Endothelial cell of umbilical vein (primary cell): ENCODE measurements at regions not wholly inside any gene's neighbourhood (a gene's known extent, or its start where the extent isn't known, plus 50 kb on each side); places are given as distances from the start of the nearest gene placed in this dataset.

Experiments used
- BruUV-seq: library from RNA; stranded (reverse); fragments of 400-500 nt; replicated peaks from 2 replicates; lab custom pipeline; 2021; lab: Mats Ljungman, UMichigan
- CTCF ChIA-PET: fragments of 300-600, 350-600 bp; sonication (Branson Sonifier 250); formaldehyde crosslinking; loops from one replicate; lab custom pipeline; 2021; ENCODE audit warnings: antibody characterized with exemption, inconsistent platforms; lab: Charles Lee
- POLR2A ChIA-PET: fragments of 300-600, 350-600 bp; sonication (Branson Sonifier 250); formaldehyde crosslinking; loops from one replicate; lab custom pipeline; 2021; ENCODE audit warnings: antibody characterized with exemption, inconsistent platforms; lab: Charles Lee
- DNase-seq: peaks from one replicate; pipeline ENCODE4 v3.0.0-alpha.2; 2011; ENCODE audit warnings: low read depth, low spot score
- FAIRE-seq: peaks from 2 replicates; lab custom pipeline; 2011; peaks lifted over from hg19 to GRCh38; lab: Jason Lieb, UNC
- H2AFZ ChIP-seq: 2 replicates; pipeline ENCODE4 v1.6.0; 2012; ENCODE audit warnings: low read depth, low read length, control low read depth, inconsistent platforms
- H3K27ac ChIP-seq: 2 replicates; pipeline ENCODE4 v1.5.1; 2011; ENCODE audit warnings: low read depth, mild to moderate bottlenecking, control low read depth, low read length, moderate library complexity; ENCODE audit not compliant: insufficient read depth
- H3K27me3 ChIP-seq, 2 experiments: 2 replicates each; pipeline versions ENCODE4 v1.6.0 to v1.6.1; 2011; ENCODE audit warnings: low read length in 2 of 2, mixed read lengths in 1 of 2; ENCODE audit not compliant: control insufficient read depth in 2 of 2, insufficient read depth in 2 of 2
- H3K36me3 ChIP-seq, 2 experiments: 2 replicates in 1 of 2; 3 replicates in 1 of 2; pipeline ENCODE4 v1.5.1; 2011; ENCODE audit warnings: low read length in 2 of 2, mild to moderate bottlenecking in 1 of 2, moderate library complexity in 1 of 2; ENCODE audit not compliant: control insufficient read depth in 2 of 2, insufficient read depth in 2 of 2; ENCODE audit errors: extremely low read depth in 1 of 2
- H3K4me1 ChIP-seq: 3 replicates; pipeline ENCODE4 v1.5.1; 2011; ENCODE audit warnings: mild to moderate bottlenecking, low read length; ENCODE audit not compliant: control insufficient read depth, insufficient read depth; ENCODE audit errors: extremely low read depth
- H3K4me2 ChIP-seq: 2 replicates; pipeline ENCODE4 v1.6.1; 2011; ENCODE audit warnings: low read length, control low read depth, mixed read lengths; ENCODE audit not compliant: insufficient read depth
- H3K4me3 ChIP-seq, 3 experiments: fragments of 200-600 bp in 1 of 3; sonication (generic), shearing (Covaris generic) in 1 of 3; replicated peaks in 1 of 3; 2 replicates each; pipeline ENCODE4 v1.5.1; 2011 to 2016; ENCODE audit warnings: control low read depth in 3 of 3, low read length in 3 of 3, mild to moderate bottlenecking in 2 of 3, inconsistent platforms in 1 of 3, low read depth in 1 of 3, moderate library complexity in 1 of 3; ENCODE audit not compliant: insufficient read depth in 1 of 3
- H3K79me2 ChIP-seq: 2 replicates; pipeline ENCODE4 v1.6.0; 2012; ENCODE audit warnings: low read length, inconsistent platforms; ENCODE audit not compliant: control insufficient read depth, insufficient read depth
- H3K9ac ChIP-seq: replicated peaks from 2 replicates; pipeline ENCODE3; 2011; ENCODE audit warnings: low read length, control low read depth; ENCODE audit not compliant: insufficient read depth; ENCODE audit errors: extremely low read depth
- H3K9me1 ChIP-seq: replicated peaks from 3 replicates; pipeline ENCODE4 v1.6.0; 2011; ENCODE audit warnings: mild to moderate bottlenecking, low read length; ENCODE audit not compliant: control insufficient read depth, insufficient read depth; ENCODE audit errors: extremely low read depth
- H3K9me3 ChIP-seq: replicated peaks from 2 replicates; pipeline ENCODE4 v1.5.1; 2012; ENCODE audit warnings: low read length, inconsistent platforms; ENCODE audit not compliant: control insufficient read depth, insufficient read depth
- H4K20me1 ChIP-seq: replicated peaks from 2 replicates; pipeline ENCODE3; 2011; ENCODE audit warnings: mild to moderate bottlenecking, low read length; ENCODE audit not compliant: control insufficient read depth, insufficient read depth; ENCODE audit errors: extremely low read depth
- CTCF ChIP-seq, 2 donors: IDR thresholded peaks; 1 replicate in 1 of 2; 2 replicates in 1 of 2; pipeline ENCODE4 v1.5.1; 2011; ENCODE audit warnings: low read length in 2 of 2, mild to moderate bottlenecking in 2 of 2, moderate library complexity in 2 of 2, control low read depth in 1 of 2, inconsistent platforms in 1 of 2, low read depth in 1 of 2; ENCODE audit not compliant: insufficient read depth in 1 of 2; ENCODE audit errors: extremely low read depth in 1 of 2
- EZH2 ChIP-seq: IDR thresholded peaks from 2 replicates; pipeline ENCODE4 v1.6.1; 2012; ENCODE audit warnings: borderline replicate concordance, low read depth, mild to moderate bottlenecking, moderate library complexity, low read length, inconsistent platforms; ENCODE audit not compliant: severe bottlenecking
- FOS ChIP-seq: IDR thresholded peaks from 2 replicates; pipeline ENCODE4 v1.6.1; 2011; ENCODE audit warnings: mild to moderate bottlenecking, low read length, moderate library complexity, borderline replicate concordance; ENCODE audit not compliant: insufficient read depth
- GATA2 ChIP-seq: IDR thresholded peaks from 2 replicates; pipeline ENCODE4 v1.7.0; 2011; ENCODE audit warnings: low read depth, mild to moderate bottlenecking, moderate library complexity, mixed read lengths, low read length; ENCODE audit not compliant: insufficient read length, insufficient read depth
- JUN ChIP-seq: IDR thresholded peaks from 2 replicates; pipeline ENCODE4 v1.6.1; 2011; ENCODE audit warnings: borderline replicate concordance, low read depth; ENCODE audit not compliant: insufficient read length, insufficient read depth
- MYC ChIP-seq: IDR thresholded peaks from one replicate; pipeline ENCODE4 v1.6.1; 2011; ENCODE audit warnings: mild to moderate bottlenecking, low read depth, low read length
- POLR2A ChIP-seq: IDR thresholded peaks from 2 replicates; pipeline ENCODE4 v1.6.1; 2012; ENCODE audit warnings: low read depth, mild to moderate bottlenecking, control low read depth, low read length
- POLR2AphosphoS5 ChIP-seq: IDR thresholded peaks from 2 replicates; pipeline ENCODE4 v1.6.1; 2012; ENCODE audit warnings: low read depth, mild to moderate bottlenecking, control low read depth, low read length, moderate library complexity; ENCODE audit not compliant: insufficient read depth
- dilution Hi-C: fragments of 300-500 bp; cut with MboI; formaldehyde crosslinking; loops from one replicate; pipeline ENCODE4 v1.15.0; 2019; ENCODE audit warnings: low sequenced_read_pairs; ENCODE audit not compliant: extremely low pct_ligation_motif_present
- intact Hi-C: fragments of 100-400 bp; cut with micrococcal nuclease; formaldehyde crosslinking; loops from one replicate; pipeline ENCODE4 v1.10.0; 2022
- TF ChIP-seq, protein P1 (sequence below): IDR thresholded peaks from 2 replicates; pipeline ENCODE4 v1.6.1; 2011; ENCODE audit not compliant: insufficient read depth, insufficient read length

DNA sequence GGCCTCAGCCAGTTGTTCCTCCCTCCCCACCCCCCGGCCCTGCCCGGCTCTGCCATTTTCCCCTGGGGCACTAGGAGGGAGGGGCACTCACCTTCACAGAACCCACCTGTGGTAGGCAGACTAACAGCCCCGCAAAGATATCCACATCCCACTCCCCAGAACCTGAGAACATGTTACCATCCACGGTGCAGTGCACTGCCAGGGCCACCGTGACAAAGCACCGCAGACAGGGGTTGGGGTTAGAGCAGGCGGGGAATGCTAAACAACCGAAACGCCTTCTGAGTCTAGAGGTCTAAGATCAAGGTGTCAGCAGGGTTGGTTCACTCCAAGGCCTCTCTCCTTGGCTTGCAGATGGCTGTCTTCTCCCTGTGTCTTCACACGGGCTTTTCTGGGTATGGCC lies 57.4 kb upstream of the NCOR2 start:
- intact Hi-C loops = loop anchor here (1.0 kb wide), 1 partner anchor 12 kb away; no protein-coding TSS in a partner anchor
- no peak for TF ChIP-seq FOS
- TF ChIP-seq CTCF (IDR thresholded peaks at IDR 0.05; ENCODE audit: extremely low read depth in 1 of 2, insufficient read depth in 1 of 2, low read depth in 1 of 2, low read length in 2 of 2) = no peak
- TF ChIP-seq, protein P1, sequence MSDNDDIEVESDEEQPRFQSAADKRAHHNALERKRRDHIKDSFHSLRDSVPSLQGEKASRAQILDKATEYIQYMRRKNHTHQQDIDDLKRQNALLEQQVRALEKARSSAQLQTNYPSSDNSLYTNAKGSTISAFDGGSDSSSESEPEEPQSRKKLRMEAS = no peak
- TF ChIP-seq JUN = no peak
- no peak for TF ChIP-seq MYC
- no peak for TF ChIP-seq POLR2AphosphoS5
- TF ChIP-seq EZH2 = no peak
- TF ChIP-seq POLR2A = no peak
- no peak for TF ChIP-seq GATA2
- FAIRE-seq = no peak

More for the DNA sequence above, 57.4 kb upstream of the NCOR2 start:
- no peaks in the 10 kb centered on the region for H3K9me1 ChIP-seq
- H3K27ac ChIP-seq = no peak overlapping the region
- POLR2A ChIA-PET = no interaction called here
- no peaks in the 10 kb centered on the region for H3K9me3 ChIP-seq
- H3K36me3 ChIP-seq = no peaks in the 10 kb centered on the region
- no peaks in the 10 kb centered on the region for H3K27me3 ChIP-seq
- dilution Hi-C loops = no loop called here
- H3K79me2 ChIP-seq = no peaks in the 10 kb centered on the region
- no peak for DNase-seq
- H3K4me2 ChIP-seq = no peak overlapping the region
- CTCF ChIA-PET = interaction anchor here (1.9 to 2.5 kb wide), 2 partner anchors 28 to 31 kb away, joined by 12 to 13 read pairs; no protein-coding TSS in a partner anchor
- BruUV-seq = no TSS peak
- H3K4me1 ChIP-seq = peaks cover 26% of the 10 kb centered on the region
- no peak overlapping the region for H3K9ac ChIP-seq
- no peaks in the 10 kb centered on the region for H4K20me1 ChIP-seq
- H2AFZ ChIP-seq = no peak overlapping the region
- no peak overlapping the region for H3K4me3 ChIP-seq
